HEK293 (cell line): ENCODE measurements at regions not wholly inside any gene's neighbourhood (a gene's known extent, or its start where the extent isn't known, plus 50 kb on each side); places are given as distances from the start of the nearest gene placed in this dataset.

Source experiments
- MYNN ChIP-seq: fragments of 450-650 bp; formaldehyde crosslinking; IDR thresholded peaks from 2 replicates; pipeline ENCODE4 v1.5.1; 2016; ENCODE audit warnings: missing biosample characterization, missing genetic modification characterization, borderline replicate concordance
- SALL2 ChIP-seq: fragments of 450-650 bp; formaldehyde crosslinking; IDR thresholded peaks from 2 replicates; pipeline ENCODE4 v1.5.0; 2017; ENCODE audit warnings: missing biosample characterization, mild to moderate bottlenecking, missing genetic modification characterization, borderline replicate concordance
- YY1 ChIP-seq: fragments of 450-650 bp; formaldehyde crosslinking; IDR thresholded peaks from 2 replicates; pipeline ENCODE4 v1.5.1; 2018; ENCODE audit warnings: missing biosample characterization, missing genetic modification characterization
- ZBTB20 ChIP-seq: fragments of 450-650 bp; formaldehyde crosslinking; IDR thresholded peaks from 2 replicates; pipeline ENCODE4 v1.5.1; 2016; ENCODE audit warnings: missing biosample characterization, missing genetic modification characterization
- ZNF423 ChIP-seq: fragments of 450-650 bp; formaldehyde crosslinking; IDR thresholded peaks from 2 replicates; pipeline ENCODE4 v1.5.1; 2016; ENCODE audit warnings: missing biosample characterization, missing genetic modification characterization
- ZNF510 ChIP-seq: fragments of 450-650 bp; formaldehyde crosslinking; IDR thresholded peaks from 2 replicates; pipeline ENCODE4 v1.5.1; 2018; ENCODE audit warnings: mild to moderate bottlenecking, missing genetic modification characterization, missing biosample characterization; ENCODE audit not compliant: insufficient replicate concordance
- ZXDB ChIP-seq: fragments of 450-650 bp; formaldehyde crosslinking; IDR thresholded peaks from 2 replicates; pipeline ENCODE4 v1.5.1; 2016; ENCODE audit warnings: missing biosample characterization, missing genetic modification characterization
- TF ChIP-seq, protein P1 (sequence below): fragments of 450-650 bp; formaldehyde crosslinking; IDR thresholded peaks from 2 replicates; pipeline ENCODE4 v1.5.1; 2016; ENCODE audit warnings: missing biosample characterization, missing genetic modification characterization
- TF ChIP-seq, protein P2 (sequence below): fragments of 450-650 bp; formaldehyde crosslinking; IDR thresholded peaks from 2 replicates; pipeline ENCODE4 v1.5.1; 2016; ENCODE audit warnings: missing biosample characterization, missing genetic modification characterization
- TF ChIP-seq, protein P3 (sequence below): fragments of 450-650 bp; formaldehyde crosslinking; IDR thresholded peaks from 2 replicates; pipeline ENCODE4 v1.5.1; 2016; ENCODE audit warnings: missing biosample characterization, missing genetic modification characterization
- TF ChIP-seq, protein P4 (sequence below): fragments of 450-650 bp; formaldehyde crosslinking; IDR thresholded peaks from 2 replicates; pipeline ENCODE4 v1.5.1; 2016; ENCODE audit warnings: missing biosample characterization, missing genetic modification characterization

DNA sequence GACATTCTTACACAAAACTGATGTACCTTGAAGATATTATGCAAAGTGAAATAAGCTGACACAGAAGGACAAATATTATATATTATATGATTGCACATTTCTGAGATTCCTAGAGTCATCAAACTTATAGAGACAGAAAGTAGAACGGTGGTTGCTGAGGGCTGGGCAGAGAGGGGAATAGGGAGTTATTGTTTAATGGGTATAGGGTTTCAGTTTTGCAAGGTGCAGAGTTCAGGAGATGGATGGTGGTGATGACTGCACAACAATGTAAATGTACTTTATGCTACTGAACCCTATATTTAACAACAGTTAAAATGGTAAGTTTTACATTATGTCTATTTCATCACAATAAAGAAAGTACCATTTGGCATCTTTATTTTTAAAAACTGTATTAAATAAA is 315.8 kb upstream of the POU5F2 start:
- TF ChIP-seq YY1 (tag by site-specific recombination) (no peak), ZXDB (tag by site-specific recombination) (no peak), SALL2 (tag by site-specific recombination) (no peak), MYNN (no peak), ZBTB20 (tag by site-specific recombination) (no peak), ZNF510 (no peak), ZNF423 (tag by site-specific recombination) (no peak)
- TF ChIP-seq, protein P1, sequence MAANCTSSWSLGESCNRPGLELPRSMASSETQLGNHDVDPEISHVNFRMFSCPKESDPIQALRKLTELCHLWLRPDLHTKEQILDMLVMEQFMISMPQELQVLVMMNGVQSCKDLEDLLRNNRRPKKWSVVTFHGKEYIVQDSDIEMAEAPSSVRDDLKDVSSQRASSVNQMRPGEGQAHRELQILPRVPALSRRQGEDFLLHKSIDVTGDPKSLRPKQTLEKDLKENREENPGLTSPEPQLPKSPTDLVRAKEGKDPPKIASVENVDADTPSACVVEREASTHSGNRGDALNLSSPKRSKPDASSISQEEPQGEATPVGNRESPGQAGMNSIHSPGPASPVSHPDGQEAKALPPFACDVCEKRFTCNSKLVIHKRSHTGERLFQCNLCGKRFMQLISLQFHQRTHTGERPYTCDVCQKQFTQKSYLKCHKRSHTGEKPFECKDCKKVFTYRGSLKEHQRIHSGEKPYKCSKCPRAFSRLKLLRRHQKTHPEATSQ (tag by site-specific recombination) = no peak
- TF ChIP-seq, protein P2, sequence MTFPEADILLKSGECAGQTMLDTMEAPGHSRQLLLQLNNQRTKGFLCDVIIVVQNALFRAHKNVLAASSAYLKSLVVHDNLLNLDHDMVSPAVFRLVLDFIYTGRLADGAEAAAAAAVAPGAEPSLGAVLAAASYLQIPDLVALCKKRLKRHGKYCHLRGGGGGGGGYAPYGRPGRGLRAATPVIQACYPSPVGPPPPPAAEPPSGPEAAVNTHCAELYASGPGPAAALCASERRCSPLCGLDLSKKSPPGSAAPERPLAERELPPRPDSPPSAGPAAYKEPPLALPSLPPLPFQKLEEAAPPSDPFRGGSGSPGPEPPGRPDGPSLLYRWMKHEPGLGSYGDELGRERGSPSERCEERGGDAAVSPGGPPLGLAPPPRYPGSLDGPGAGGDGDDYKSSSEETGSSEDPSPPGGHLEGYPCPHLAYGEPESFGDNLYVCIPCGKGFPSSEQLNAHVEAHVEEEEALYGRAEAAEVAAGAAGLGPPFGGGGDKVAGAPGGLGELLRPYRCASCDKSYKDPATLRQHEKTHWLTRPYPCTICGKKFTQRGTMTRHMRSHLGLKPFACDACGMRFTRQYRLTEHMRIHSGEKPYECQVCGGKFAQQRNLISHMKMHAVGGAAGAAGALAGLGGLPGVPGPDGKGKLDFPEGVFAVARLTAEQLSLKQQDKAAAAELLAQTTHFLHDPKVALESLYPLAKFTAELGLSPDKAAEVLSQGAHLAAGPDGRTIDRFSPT (tag by site-specific recombination) = no peak
- TF ChIP-seq, protein P3, sequence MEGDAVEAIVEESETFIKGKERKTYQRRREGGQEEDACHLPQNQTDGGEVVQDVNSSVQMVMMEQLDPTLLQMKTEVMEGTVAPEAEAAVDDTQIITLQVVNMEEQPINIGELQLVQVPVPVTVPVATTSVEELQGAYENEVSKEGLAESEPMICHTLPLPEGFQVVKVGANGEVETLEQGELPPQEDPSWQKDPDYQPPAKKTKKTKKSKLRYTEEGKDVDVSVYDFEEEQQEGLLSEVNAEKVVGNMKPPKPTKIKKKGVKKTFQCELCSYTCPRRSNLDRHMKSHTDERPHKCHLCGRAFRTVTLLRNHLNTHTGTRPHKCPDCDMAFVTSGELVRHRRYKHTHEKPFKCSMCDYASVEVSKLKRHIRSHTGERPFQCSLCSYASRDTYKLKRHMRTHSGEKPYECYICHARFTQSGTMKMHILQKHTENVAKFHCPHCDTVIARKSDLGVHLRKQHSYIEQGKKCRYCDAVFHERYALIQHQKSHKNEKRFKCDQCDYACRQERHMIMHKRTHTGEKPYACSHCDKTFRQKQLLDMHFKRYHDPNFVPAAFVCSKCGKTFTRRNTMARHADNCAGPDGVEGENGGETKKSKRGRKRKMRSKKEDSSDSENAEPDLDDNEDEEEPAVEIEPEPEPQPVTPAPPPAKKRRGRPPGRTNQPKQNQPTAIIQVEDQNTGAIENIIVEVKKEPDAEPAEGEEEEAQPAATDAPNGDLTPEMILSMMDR = no peak
- TF ChIP-seq, protein P4, sequence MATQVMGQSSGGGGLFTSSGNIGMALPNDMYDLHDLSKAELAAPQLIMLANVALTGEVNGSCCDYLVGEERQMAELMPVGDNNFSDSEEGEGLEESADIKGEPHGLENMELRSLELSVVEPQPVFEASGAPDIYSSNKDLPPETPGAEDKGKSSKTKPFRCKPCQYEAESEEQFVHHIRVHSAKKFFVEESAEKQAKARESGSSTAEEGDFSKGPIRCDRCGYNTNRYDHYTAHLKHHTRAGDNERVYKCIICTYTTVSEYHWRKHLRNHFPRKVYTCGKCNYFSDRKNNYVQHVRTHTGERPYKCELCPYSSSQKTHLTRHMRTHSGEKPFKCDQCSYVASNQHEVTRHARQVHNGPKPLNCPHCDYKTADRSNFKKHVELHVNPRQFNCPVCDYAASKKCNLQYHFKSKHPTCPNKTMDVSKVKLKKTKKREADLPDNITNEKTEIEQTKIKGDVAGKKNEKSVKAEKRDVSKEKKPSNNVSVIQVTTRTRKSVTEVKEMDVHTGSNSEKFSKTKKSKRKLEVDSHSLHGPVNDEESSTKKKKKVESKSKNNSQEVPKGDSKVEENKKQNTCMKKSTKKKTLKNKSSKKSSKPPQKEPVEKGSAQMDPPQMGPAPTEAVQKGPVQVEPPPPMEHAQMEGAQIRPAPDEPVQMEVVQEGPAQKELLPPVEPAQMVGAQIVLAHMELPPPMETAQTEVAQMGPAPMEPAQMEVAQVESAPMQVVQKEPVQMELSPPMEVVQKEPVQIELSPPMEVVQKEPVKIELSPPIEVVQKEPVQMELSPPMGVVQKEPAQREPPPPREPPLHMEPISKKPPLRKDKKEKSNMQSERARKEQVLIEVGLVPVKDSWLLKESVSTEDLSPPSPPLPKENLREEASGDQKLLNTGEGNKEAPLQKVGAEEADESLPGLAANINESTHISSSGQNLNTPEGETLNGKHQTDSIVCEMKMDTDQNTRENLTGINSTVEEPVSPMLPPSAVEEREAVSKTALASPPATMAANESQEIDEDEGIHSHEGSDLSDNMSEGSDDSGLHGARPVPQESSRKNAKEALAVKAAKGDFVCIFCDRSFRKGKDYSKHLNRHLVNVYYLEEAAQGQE (tag by site-specific recombination) = no peak
